HCT116 (cell line): ENCODE measurements at regions not wholly inside any gene's neighbourhood (a gene's known extent, or its start where the extent isn't known, plus 50 kb on each side); places are given as distances from the start of the nearest gene placed in this dataset.

Source experiments
- ATAC-seq: fragments of 200-7000 bp; cut with Tn5 transposase; 2 replicates; pipeline ENCODE4 v1.9.1; 2020; ENCODE audit warnings: mild to moderate bottlenecking, moderate library complexity
- BruUV-seq: library from RNA; stranded (reverse); fragments of 400-500 nt; replicated peaks from 2 replicates; lab custom pipeline; 2021; lab: Mats Ljungman, UMichigan
- CTCF ChIA-PET: fragments of 300-600 bp; sonication (Branson Sonifier 250); formaldehyde crosslinking; loops from one replicate; lab custom pipeline; 2021; ENCODE audit warnings: antibody characterized with exemption; lab: Charles Lee
- POLR2A ChIA-PET: fragments of 300-600, 350-600 bp; sonication (Branson Sonifier 250); formaldehyde crosslinking; loops from one replicate; lab custom pipeline; 2021; ENCODE audit warnings: antibody characterized with exemption; lab: Charles Lee
- RAD21 ChIA-PET, 2 experiments: fragments of 300-600 bp; sonication (Branson Sonifier 250); formaldehyde crosslinking; loops; one replicate each; lab custom pipeline; 2023; ENCODE audit warnings: low total read pairs in 2 of 2; ENCODE audit not compliant: uncharacterized antibody in 2 of 2, unreplicated experiment in 2 of 2, low non-redundant PET in 1 of 2; lab: Charles Lee
- DNase-seq: peaks from one replicate; pipeline ENCODE4 v3.0.0-alpha.2; 2010; ENCODE audit warnings: low read depth, low spot score
- H2AFZ ChIP-seq: fragments of 200-600 bp; shearing (Covaris generic), sonication (generic); 2 replicates; pipeline ENCODE4 v1.6.1; 2017; ENCODE audit warnings: low read depth, mixed run types, mixed read lengths, antibody characterized with exemption, low read length; ENCODE audit not compliant: poor library complexity, severe bottlenecking
- H3K27ac ChIP-seq: 2 replicates; pipeline ENCODE4 v1.5.1; 2012; ENCODE audit warnings: low read depth, low read length
- H3K27me3 ChIP-seq: fragments of 200-600 bp; sonication (generic); 2 replicates; pipeline ENCODE4 v1.6.1; 2016; ENCODE audit warnings: mixed run types, low read length, mixed read lengths; ENCODE audit not compliant: insufficient read depth
- H3K36me3 ChIP-seq, 2 experiments: fragments of 200-500 bp in 1 of 2; fragments of 200-600 bp in 1 of 2; sonication (Bioruptor generic) in 1 of 2; sonication (generic) in 1 of 2; 2 replicates each; pipeline versions ENCODE4 v1.5.1 to v1.6.1; 2014 to 2016; ENCODE audit warnings: low read length in 2 of 2, inconsistent platforms in 1 of 2, mixed read lengths in 1 of 2, mixed run types in 1 of 2; ENCODE audit not compliant: insufficient read depth in 2 of 2, control insufficient read depth in 1 of 2
- H3K4me1 ChIP-seq, 2 experiments: fragments of 200-600 bp in 1 of 2; sonication (generic) in 1 of 2; 2 replicates each; pipeline versions ENCODE4 v1.5.1 to v1.6.1; 2012 to 2017; ENCODE audit warnings: low read length in 2 of 2, inconsistent platforms in 1 of 2, mild to moderate bottlenecking in 1 of 2, mixed read lengths in 1 of 2, mixed run types in 1 of 2, moderate library complexity in 1 of 2; ENCODE audit not compliant: insufficient read depth in 2 of 2, control insufficient read depth in 1 of 2
- H3K4me2 ChIP-seq: fragments of 200-600 bp; sonication (generic); 2 replicates; pipeline ENCODE4 v1.6.1; 2017; ENCODE audit warnings: mixed run types, low read length, mixed read lengths
- H3K4me3 ChIP-seq, 2 experiments: fragments of 200-600 bp in 1 of 2; sonication (generic) in 1 of 2; replicated peaks in 1 of 2; 2 replicates each; pipeline ENCODE4 v1.5.1; 2011 to 2016; ENCODE audit warnings: low read length in 2 of 2, control low read depth in 1 of 2, low read depth in 1 of 2, mild to moderate bottlenecking in 1 of 2, mixed read lengths in 1 of 2, mixed run types in 1 of 2
- H3K79me2 ChIP-seq: fragments of 200-600 bp; sonication (generic); 2 replicates; pipeline ENCODE4 v1.6.1; 2017; ENCODE audit warnings: mild to moderate bottlenecking, mixed run types, low read length, moderate library complexity, mixed read lengths; ENCODE audit not compliant: insufficient read depth
- H3K9ac ChIP-seq: fragments of 200-600 bp; sonication (generic); 2 replicates; pipeline ENCODE4 v1.6.1; 2016; ENCODE audit warnings: low read length, mixed read lengths
- H3K9me2 ChIP-seq: fragments of 200-600 bp; sonication (generic), shearing (Covaris generic); 2 replicates; pipeline ENCODE4 v1.6.1; 2017; ENCODE audit warnings: mixed run types, mild to moderate bottlenecking, moderate library complexity; ENCODE audit not compliant: insufficient read depth
- H3K9me3 ChIP-seq, 2 experiments: fragments of 200-500 bp in 1 of 2; fragments of 200-600 bp in 1 of 2; sonication (Bioruptor generic) in 1 of 2; sonication (generic) in 1 of 2; 2 replicates each; pipeline ENCODE4 v1.6.1; 2014 to 2017; ENCODE audit warnings: low read length in 2 of 2, mixed read lengths in 2 of 2, inconsistent platforms in 1 of 2, low read depth in 1 of 2, mild to moderate bottlenecking in 1 of 2, mixed run types in 1 of 2, moderate library complexity in 1 of 2; ENCODE audit not compliant: control insufficient read depth in 1 of 2, insufficient read depth in 1 of 2
- H4K20me1 ChIP-seq: fragments of 200-600 bp; sonication (generic), shearing (Covaris generic); 2 replicates; pipeline ENCODE4 v1.6.1; 2017; ENCODE audit warnings: mixed run types, mild to moderate bottlenecking, moderate library complexity; ENCODE audit not compliant: insufficient read depth
- CEBPB ChIP-seq: IDR thresholded peaks from 2 replicates; pipeline ENCODE4 v1.6.1; 2012; ENCODE audit warnings: low read depth
- EZH2 ChIP-seq: fragments of 200-600 bp; sonication (generic); IDR thresholded peaks from 2 replicates; pipeline ENCODE4 v1.6.1; 2017; ENCODE audit warnings: antibody characterized with exemption, mixed run types
- FOSL1 ChIP-seq: IDR thresholded peaks from 2 replicates; pipeline ENCODE4 v1.6.1; 2012; ENCODE audit warnings: low read depth
- JUND ChIP-seq: IDR thresholded peaks from 2 replicates; pipeline ENCODE4 v1.6.1; 2012
- POLR2AphosphoS5 ChIP-seq: IDR thresholded peaks from 2 replicates; pipeline ENCODE4 v1.6.1; 2011; ENCODE audit warnings: mild to moderate bottlenecking, low read depth, low read length, moderate library complexity
- SP1 ChIP-seq: IDR thresholded peaks from 2 replicates; pipeline ENCODE4 v1.6.1; 2012; ENCODE audit warnings: low read depth
- TCF7L2 ChIP-seq: IDR thresholded peaks from 2 replicates; pipeline ENCODE4 v1.7.0; 2011; ENCODE audit warnings: borderline replicate concordance, inconsistent platforms; ENCODE audit not compliant: insufficient read depth, insufficient read length; ENCODE audit errors: extremely low read depth
- ZFX ChIP-seq: fragments of 450-650 bp; IDR thresholded peaks from 2 replicates; pipeline ENCODE4 v1.6.1; 2017
- intact Hi-C: fragments of 100-400 bp; cut with micrococcal nuclease; formaldehyde crosslinking; loops from 2 replicates; pipeline ENCODE4 v1.10.0; 2022
- TF ChIP-seq, protein P1 (sequence below): IDR thresholded peaks from 2 replicates; pipeline ENCODE4 v1.6.1; 2011; ENCODE audit warnings: mild to moderate bottlenecking, low read length, moderate library complexity; ENCODE audit not compliant: insufficient replicate concordance; ENCODE audit errors: extremely low read depth
- TF ChIP-seq, protein P2 (sequence below): IDR thresholded peaks from 2 replicates; pipeline ENCODE4 v1.6.1; 2012; ENCODE audit warnings: low read depth
- TF ChIP-seq, protein P3 (sequence below): IDR thresholded peaks from 2 replicates; pipeline ENCODE4 v1.6.1; 2012

DNA sequence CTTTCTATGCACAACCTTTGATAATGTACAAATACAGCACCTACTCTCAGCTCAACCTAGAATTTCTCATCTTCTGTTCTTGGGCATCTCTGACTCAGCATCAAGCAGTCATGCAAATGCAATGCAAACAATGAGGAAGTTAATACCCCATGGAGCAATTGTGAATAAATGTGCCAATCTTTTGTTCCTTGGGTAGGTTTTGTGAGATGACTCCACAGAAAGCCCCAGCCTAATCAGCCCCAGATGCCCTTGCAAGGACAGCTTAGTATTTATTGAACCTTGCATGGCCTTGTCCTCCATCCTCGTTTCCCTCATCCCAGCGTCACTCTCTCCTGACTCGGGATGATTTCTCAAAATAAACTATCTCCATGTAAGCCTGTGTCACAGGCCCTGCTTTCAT lies 494.7 kb upstream of the NECTIN3 start (continued):
- no peak for TF ChIP-seq TCF7L2
- peak; percentile 96 for TF ChIP-seq FOSL1

DNA sequence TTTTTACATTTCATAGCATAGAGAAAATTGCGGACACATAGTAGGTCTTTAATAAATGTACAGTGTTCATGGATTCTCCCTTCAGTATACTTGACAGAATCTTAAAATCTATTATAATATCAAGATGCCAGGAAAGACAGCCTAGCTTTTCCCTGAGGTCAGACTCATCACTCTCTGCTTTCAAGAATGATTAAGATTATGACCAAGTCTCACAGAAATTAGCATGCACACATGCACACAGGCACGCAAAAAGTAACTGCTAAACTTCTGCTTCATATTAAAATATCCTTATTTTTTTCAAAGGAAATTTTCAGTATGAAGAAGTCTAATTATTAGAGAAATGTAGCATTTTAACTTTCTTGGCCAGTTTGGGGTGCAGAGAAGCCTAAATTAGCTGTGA lies 493.8 kb upstream of the NECTIN3 start:
- no TSS peak for BruUV-seq
- no peaks in the 10 kb centered on the region for H3K9me3 ChIP-seq
- H2AFZ ChIP-seq: no peak overlapping the region
- intact Hi-C loops: loop anchor here (10.0 kb wide), 1 partner anchor 237 kb away; no protein-coding TSS in a partner anchor
- no peaks in the 10 kb centered on the region for H3K9me2 ChIP-seq
- H3K36me3 ChIP-seq: peaks cover 0 to 4% of the 10 kb centered on the region in 2 experiments; a peak in 1 of 4 replicates
- CTCF ChIA-PET: no interaction called here
- peak overlapping the region; percentile 62; the same call in 1 of the 2 replicates for H3K4me2 ChIP-seq
- no peaks in the 10 kb centered on the region for H3K79me2 ChIP-seq
- no peak for ATAC-seq
- peak overlapping the region; percentile 65 for H3K9ac ChIP-seq
- DNase-seq: no peak
- H3K4me3 ChIP-seq: no peak overlapping the region
- RAD21 ChIA-PET: no interaction called here
- peaks cover 66 to 79% of the 10 kb centered on the region in 2 experiments for H3K4me1 ChIP-seq
- peak overlapping the region; percentile 90 for H3K27ac ChIP-seq
- POLR2A ChIA-PET: no interaction called here
- no peaks in the 10 kb centered on the region for H3K27me3 ChIP-seq
- H4K20me1 ChIP-seq: no peaks in the 10 kb centered on the region
- no peak for TF ChIP-seq EZH2

DNA sequence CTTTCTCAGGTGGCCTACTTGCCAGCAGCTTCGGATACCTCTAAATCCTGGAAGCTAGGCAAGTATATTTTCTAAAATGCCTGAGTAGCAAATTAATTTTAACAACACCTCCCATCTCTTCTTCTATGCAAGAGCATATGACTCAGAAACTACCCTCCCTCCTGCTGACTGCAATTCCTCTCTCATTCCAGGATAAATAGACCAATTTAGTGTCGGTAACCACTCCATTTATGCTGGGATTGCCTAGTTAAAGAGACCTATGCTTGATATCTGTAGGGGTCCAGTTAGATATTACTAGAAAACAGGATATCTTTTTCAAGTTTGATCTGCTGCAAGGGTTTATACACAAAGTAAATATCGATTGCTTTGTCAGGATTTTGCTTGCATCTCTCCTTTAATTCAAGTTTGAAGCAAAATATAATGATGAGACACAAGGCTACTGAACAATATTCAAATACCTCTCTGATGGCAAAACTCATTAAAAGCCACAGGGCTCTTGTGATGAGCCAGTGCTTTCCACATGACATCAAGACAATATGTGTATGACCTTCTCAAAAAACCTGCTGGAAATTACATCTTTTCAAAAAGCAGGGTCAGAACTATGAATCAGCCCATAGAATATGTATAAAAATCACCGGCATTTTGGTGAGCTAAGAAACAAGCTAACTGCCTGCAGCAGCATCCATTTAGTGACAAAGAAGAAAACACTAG lies 491.6 kb upstream of the NECTIN3 start:
- Histone ChIP-seq H3K36me3 (no peaks in the 10 kb centered on the region; a peak in 1 of 4 replicates), H3K27ac (peak overlapping the region; percentile 90), H3K9me2 (no peaks in the 10 kb centered on the region), H3K79me2 (no peaks in the 10 kb centered on the region), H3K4me1 (peaks cover 82 to 95% of the 10 kb centered on the region in 2 experiments), H3K9me3 (no peaks in the 10 kb centered on the region), H3K4me2 (peak overlapping the region; percentile 62), H3K9ac (peak overlapping the region; percentile 65), H3K4me3 (peak overlapping the region in 1 of 2 experiments; percentile 15; a peak in 2 of 4 replicates), H3K27me3 (no peaks in the 10 kb centered on the region), H4K20me1 (no peaks in the 10 kb centered on the region), H2AFZ (peak overlapping the region; percentile 26)
- POLR2A ChIA-PET: no interaction called here
- peak; percentile 31 for ATAC-seq
- peak; percentile 55 for DNase-seq
- RAD21 ChIA-PET: no interaction called here
- CTCF ChIA-PET: no interaction called here
- intact Hi-C loops: loop anchor here (5.0 to 10.0 kb wide), 3 partner anchors 235 to 655 kb away; partner anchors contain the start of gene NECTIN3
- BruUV-seq: TSS peak; percentile 52
- TF ChIP-seq ZFX (no peak), FOSL1 (peak; percentile 28), JUND (peak; percentile 41; the same call in 1 of the 2 replicates), POLR2AphosphoS5 (no peak; the same call in 1 of the 2 replicates), SP1 (peak; percentile 68), CEBPB (peak; percentile 19; the same call in 1 of the 2 replicates), TCF7L2 (no peak)
- TF ChIP-seq, protein P1, sequence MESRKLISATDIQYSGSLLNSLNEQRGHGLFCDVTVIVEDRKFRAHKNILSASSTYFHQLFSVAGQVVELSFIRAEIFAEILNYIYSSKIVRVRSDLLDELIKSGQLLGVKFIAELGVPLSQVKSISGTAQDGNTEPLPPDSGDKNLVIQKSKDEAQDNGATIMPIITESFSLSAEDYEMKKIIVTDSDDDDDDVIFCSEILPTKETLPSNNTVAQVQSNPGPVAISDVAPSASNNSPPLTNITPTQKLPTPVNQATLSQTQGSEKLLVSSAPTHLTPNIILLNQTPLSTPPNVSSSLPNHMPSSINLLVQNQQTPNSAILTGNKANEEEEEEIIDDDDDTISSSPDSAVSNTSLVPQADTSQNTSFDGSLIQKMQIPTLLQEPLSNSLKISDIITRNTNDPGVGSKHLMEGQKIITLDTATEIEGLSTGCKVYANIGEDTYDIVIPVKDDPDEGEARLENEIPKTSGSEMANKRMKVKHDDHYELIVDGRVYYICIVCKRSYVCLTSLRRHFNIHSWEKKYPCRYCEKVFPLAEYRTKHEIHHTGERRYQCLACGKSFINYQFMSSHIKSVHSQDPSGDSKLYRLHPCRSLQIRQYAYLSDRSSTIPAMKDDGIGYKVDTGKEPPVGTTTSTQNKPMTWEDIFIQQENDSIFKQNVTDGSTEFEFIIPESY: no peak
- TF ChIP-seq, protein P2, sequence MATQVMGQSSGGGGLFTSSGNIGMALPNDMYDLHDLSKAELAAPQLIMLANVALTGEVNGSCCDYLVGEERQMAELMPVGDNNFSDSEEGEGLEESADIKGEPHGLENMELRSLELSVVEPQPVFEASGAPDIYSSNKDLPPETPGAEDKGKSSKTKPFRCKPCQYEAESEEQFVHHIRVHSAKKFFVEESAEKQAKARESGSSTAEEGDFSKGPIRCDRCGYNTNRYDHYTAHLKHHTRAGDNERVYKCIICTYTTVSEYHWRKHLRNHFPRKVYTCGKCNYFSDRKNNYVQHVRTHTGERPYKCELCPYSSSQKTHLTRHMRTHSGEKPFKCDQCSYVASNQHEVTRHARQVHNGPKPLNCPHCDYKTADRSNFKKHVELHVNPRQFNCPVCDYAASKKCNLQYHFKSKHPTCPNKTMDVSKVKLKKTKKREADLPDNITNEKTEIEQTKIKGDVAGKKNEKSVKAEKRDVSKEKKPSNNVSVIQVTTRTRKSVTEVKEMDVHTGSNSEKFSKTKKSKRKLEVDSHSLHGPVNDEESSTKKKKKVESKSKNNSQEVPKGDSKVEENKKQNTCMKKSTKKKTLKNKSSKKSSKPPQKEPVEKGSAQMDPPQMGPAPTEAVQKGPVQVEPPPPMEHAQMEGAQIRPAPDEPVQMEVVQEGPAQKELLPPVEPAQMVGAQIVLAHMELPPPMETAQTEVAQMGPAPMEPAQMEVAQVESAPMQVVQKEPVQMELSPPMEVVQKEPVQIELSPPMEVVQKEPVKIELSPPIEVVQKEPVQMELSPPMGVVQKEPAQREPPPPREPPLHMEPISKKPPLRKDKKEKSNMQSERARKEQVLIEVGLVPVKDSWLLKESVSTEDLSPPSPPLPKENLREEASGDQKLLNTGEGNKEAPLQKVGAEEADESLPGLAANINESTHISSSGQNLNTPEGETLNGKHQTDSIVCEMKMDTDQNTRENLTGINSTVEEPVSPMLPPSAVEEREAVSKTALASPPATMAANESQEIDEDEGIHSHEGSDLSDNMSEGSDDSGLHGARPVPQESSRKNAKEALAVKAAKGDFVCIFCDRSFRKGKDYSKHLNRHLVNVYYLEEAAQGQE: no peak
- TF ChIP-seq, protein P3, sequence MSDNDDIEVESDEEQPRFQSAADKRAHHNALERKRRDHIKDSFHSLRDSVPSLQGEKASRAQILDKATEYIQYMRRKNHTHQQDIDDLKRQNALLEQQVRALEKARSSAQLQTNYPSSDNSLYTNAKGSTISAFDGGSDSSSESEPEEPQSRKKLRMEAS: no peak; the same call in 1 of the 2 replicates
